Thyroid gland (tissue), 4 donors: ENCODE measurements at regions not wholly inside any gene's neighbourhood (a gene's known extent, or its start where the extent isn't known, plus 50 kb on each side); places are given as distances from the start of the nearest gene placed in this dataset.

Experiments used
- CTCF ChIP-seq, 6 experiments: fragments of 200-600 bp in 3 of 6; fragments of 450-650 bp in 3 of 6; sonication (generic) in 3 of 6; IDR thresholded peaks; one replicate each; pipeline ENCODE4 v1.5.1; 2016 to 2019; ENCODE audit warnings: antibody characterized with exemption in 6 of 6, mild to moderate bottlenecking in 2 of 6, inconsistent platforms in 1 of 6, moderate library complexity in 1 of 6
- POLR2A ChIP-seq, 2 donors: fragments of 450-650 bp; IDR thresholded peaks; one replicate each; pipeline ENCODE4 v1.6.1; 2017; ENCODE audit warnings: antibody characterized with exemption in 2 of 2, mild to moderate bottlenecking in 2 of 2, moderate library complexity in 1 of 2

GRCh38 chr5:174617910-174618309 lies 106.5 kb upstream of the MSX2 start:
- TF ChIP-seq CTCF (IDR thresholded peaks at IDR 0.05) (no peak), POLR2A (IDR thresholded peaks at IDR 0.05) (no peak)
